Endothelial cell of umbilical vein (primary cell): ENCODE measurements at regions not wholly inside any gene's neighbourhood (a gene's known extent, or its start where the extent isn't known, plus 50 kb on each side); places are given as distances from the start of the nearest gene placed in this dataset.

Experiments used
- BruUV-seq: library from RNA; stranded (reverse); fragments of 400-500 nt; replicated peaks from 2 replicates; lab custom pipeline; 2021; lab: Mats Ljungman, UMichigan
- CTCF ChIA-PET: fragments of 300-600, 350-600 bp; sonication (Branson Sonifier 250); formaldehyde crosslinking; loops from one replicate; lab custom pipeline; 2021; ENCODE audit warnings: antibody characterized with exemption, inconsistent platforms; lab: Charles Lee
- POLR2A ChIA-PET: fragments of 300-600, 350-600 bp; sonication (Branson Sonifier 250); formaldehyde crosslinking; loops from one replicate; lab custom pipeline; 2021; ENCODE audit warnings: antibody characterized with exemption, inconsistent platforms; lab: Charles Lee
- DNase-seq: peaks from one replicate; pipeline ENCODE4 v3.0.0-alpha.2; 2011; ENCODE audit warnings: low read depth, low spot score
- FAIRE-seq: peaks from 2 replicates; lab custom pipeline; 2011; peaks lifted over from hg19 to GRCh38; lab: Jason Lieb, UNC
- H2AFZ ChIP-seq: 2 replicates; pipeline ENCODE4 v1.6.0; 2012; ENCODE audit warnings: low read depth, low read length, control low read depth, inconsistent platforms
- H3K27ac ChIP-seq: 2 replicates; pipeline ENCODE4 v1.5.1; 2011; ENCODE audit warnings: low read depth, mild to moderate bottlenecking, control low read depth, low read length, moderate library complexity; ENCODE audit not compliant: insufficient read depth
- H3K27me3 ChIP-seq, 2 experiments: 2 replicates each; pipeline versions ENCODE4 v1.6.0 to v1.6.1; 2011; ENCODE audit warnings: low read length in 2 of 2, mixed read lengths in 1 of 2; ENCODE audit not compliant: control insufficient read depth in 2 of 2, insufficient read depth in 2 of 2
- H3K36me3 ChIP-seq, 2 experiments: 2 replicates in 1 of 2; 3 replicates in 1 of 2; pipeline ENCODE4 v1.5.1; 2011; ENCODE audit warnings: low read length in 2 of 2, mild to moderate bottlenecking in 1 of 2, moderate library complexity in 1 of 2; ENCODE audit not compliant: control insufficient read depth in 2 of 2, insufficient read depth in 2 of 2; ENCODE audit errors: extremely low read depth in 1 of 2
- H3K4me1 ChIP-seq: 3 replicates; pipeline ENCODE4 v1.5.1; 2011; ENCODE audit warnings: mild to moderate bottlenecking, low read length; ENCODE audit not compliant: control insufficient read depth, insufficient read depth; ENCODE audit errors: extremely low read depth
- H3K4me2 ChIP-seq: 2 replicates; pipeline ENCODE4 v1.6.1; 2011; ENCODE audit warnings: low read length, control low read depth, mixed read lengths; ENCODE audit not compliant: insufficient read depth
- H3K4me3 ChIP-seq, 3 experiments: fragments of 200-600 bp in 1 of 3; sonication (generic), shearing (Covaris generic) in 1 of 3; replicated peaks in 1 of 3; 2 replicates each; pipeline ENCODE4 v1.5.1; 2011 to 2016; ENCODE audit warnings: control low read depth in 3 of 3, low read length in 3 of 3, mild to moderate bottlenecking in 2 of 3, inconsistent platforms in 1 of 3, low read depth in 1 of 3, moderate library complexity in 1 of 3; ENCODE audit not compliant: insufficient read depth in 1 of 3
- H3K79me2 ChIP-seq: 2 replicates; pipeline ENCODE4 v1.6.0; 2012; ENCODE audit warnings: low read length, inconsistent platforms; ENCODE audit not compliant: control insufficient read depth, insufficient read depth
- H3K9ac ChIP-seq: replicated peaks from 2 replicates; pipeline ENCODE3; 2011; ENCODE audit warnings: low read length, control low read depth; ENCODE audit not compliant: insufficient read depth; ENCODE audit errors: extremely low read depth
- H3K9me1 ChIP-seq: replicated peaks from 3 replicates; pipeline ENCODE4 v1.6.0; 2011; ENCODE audit warnings: mild to moderate bottlenecking, low read length; ENCODE audit not compliant: control insufficient read depth, insufficient read depth; ENCODE audit errors: extremely low read depth
- H3K9me3 ChIP-seq: replicated peaks from 2 replicates; pipeline ENCODE4 v1.5.1; 2012; ENCODE audit warnings: low read length, inconsistent platforms; ENCODE audit not compliant: control insufficient read depth, insufficient read depth
- H4K20me1 ChIP-seq: replicated peaks from 2 replicates; pipeline ENCODE3; 2011; ENCODE audit warnings: mild to moderate bottlenecking, low read length; ENCODE audit not compliant: control insufficient read depth, insufficient read depth; ENCODE audit errors: extremely low read depth
- CTCF ChIP-seq, 2 donors: IDR thresholded peaks; 1 replicate in 1 of 2; 2 replicates in 1 of 2; pipeline ENCODE4 v1.5.1; 2011; ENCODE audit warnings: low read length in 2 of 2, mild to moderate bottlenecking in 2 of 2, moderate library complexity in 2 of 2, control low read depth in 1 of 2, inconsistent platforms in 1 of 2, low read depth in 1 of 2; ENCODE audit not compliant: insufficient read depth in 1 of 2; ENCODE audit errors: extremely low read depth in 1 of 2
- EZH2 ChIP-seq: IDR thresholded peaks from 2 replicates; pipeline ENCODE4 v1.6.1; 2012; ENCODE audit warnings: borderline replicate concordance, low read depth, mild to moderate bottlenecking, moderate library complexity, low read length, inconsistent platforms; ENCODE audit not compliant: severe bottlenecking
- FOS ChIP-seq: IDR thresholded peaks from 2 replicates; pipeline ENCODE4 v1.6.1; 2011; ENCODE audit warnings: mild to moderate bottlenecking, low read length, moderate library complexity, borderline replicate concordance; ENCODE audit not compliant: insufficient read depth
- GATA2 ChIP-seq: IDR thresholded peaks from 2 replicates; pipeline ENCODE4 v1.7.0; 2011; ENCODE audit warnings: low read depth, mild to moderate bottlenecking, moderate library complexity, mixed read lengths, low read length; ENCODE audit not compliant: insufficient read length, insufficient read depth
- JUN ChIP-seq: IDR thresholded peaks from 2 replicates; pipeline ENCODE4 v1.6.1; 2011; ENCODE audit warnings: borderline replicate concordance, low read depth; ENCODE audit not compliant: insufficient read length, insufficient read depth
- MAX ChIP-seq: IDR thresholded peaks from 2 replicates; pipeline ENCODE4 v1.6.1; 2011; ENCODE audit not compliant: insufficient read depth, insufficient read length
- MYC ChIP-seq: IDR thresholded peaks from one replicate; pipeline ENCODE4 v1.6.1; 2011; ENCODE audit warnings: mild to moderate bottlenecking, low read depth, low read length
- POLR2A ChIP-seq: IDR thresholded peaks from 2 replicates; pipeline ENCODE4 v1.6.1; 2012; ENCODE audit warnings: low read depth, mild to moderate bottlenecking, control low read depth, low read length
- POLR2AphosphoS5 ChIP-seq: IDR thresholded peaks from 2 replicates; pipeline ENCODE4 v1.6.1; 2012; ENCODE audit warnings: low read depth, mild to moderate bottlenecking, control low read depth, low read length, moderate library complexity; ENCODE audit not compliant: insufficient read depth
- dilution Hi-C: fragments of 300-500 bp; cut with MboI; formaldehyde crosslinking; loops from one replicate; pipeline ENCODE4 v1.15.0; 2019; ENCODE audit warnings: low sequenced_read_pairs; ENCODE audit not compliant: extremely low pct_ligation_motif_present
- intact Hi-C: fragments of 100-400 bp; cut with micrococcal nuclease; formaldehyde crosslinking; loops from one replicate; pipeline ENCODE4 v1.10.0; 2022

- no peaks in the 10 kb centered on the region for H4K20me1 ChIP-seq
- no peaks in the 10 kb centered on the region for H3K27me3 ChIP-seq
- H3K4me2 ChIP-seq: no peak overlapping the region
- no peak overlapping the region for H2AFZ ChIP-seq
- intact Hi-C loops (no loop called here), dilution Hi-C loops (no loop called here)
- DNase-seq: no peak
- no peaks in the 10 kb centered on the region for H3K9me1 ChIP-seq
- no peaks in the 10 kb centered on the region for H3K4me1 ChIP-seq
- H3K9me3 ChIP-seq: no peaks in the 10 kb centered on the region
- no peak overlapping the region for H3K27ac ChIP-seq
- POLR2A ChIA-PET: no interaction called here
- TF ChIP-seq POLR2A: no peak
- no peak for TF ChIP-seq CTCF (IDR thresholded peaks at IDR 0.05; ENCODE audit: extremely low read depth in 1 of 2, insufficient read depth in 1 of 2, low read depth in 1 of 2, low read length in 2 of 2)
- TF ChIP-seq EZH2: no peak
- TF ChIP-seq FOS: no peak
- TF ChIP-seq JUN: no peak
- no peak for TF ChIP-seq POLR2AphosphoS5
- TF ChIP-seq GATA2: no peak
- no peak for TF ChIP-seq MAX
- no peak for TF ChIP-seq MYC
- H3K36me3 ChIP-seq: no peaks in the 10 kb centered on the region
- no peak overlapping the region for H3K9ac ChIP-seq
- no peak for FAIRE-seq
- CTCF ChIA-PET: no interaction called here
- no peak overlapping the region for H3K4me3 ChIP-seq
- no peaks in the 10 kb centered on the region for H3K79me2 ChIP-seq
- no TSS peak for BruUV-seq
Measured at GRCh38 chr4:98796991-98797390, 131.9 kb downstream of the EIF4E start.
